ENCODE measurements at regions not wholly inside any gene's neighbourhood (a gene's known extent, or its start where the extent isn't known, plus 50 kb on each side); places are given as distances from the start of the nearest gene placed in this dataset.

DNA sequence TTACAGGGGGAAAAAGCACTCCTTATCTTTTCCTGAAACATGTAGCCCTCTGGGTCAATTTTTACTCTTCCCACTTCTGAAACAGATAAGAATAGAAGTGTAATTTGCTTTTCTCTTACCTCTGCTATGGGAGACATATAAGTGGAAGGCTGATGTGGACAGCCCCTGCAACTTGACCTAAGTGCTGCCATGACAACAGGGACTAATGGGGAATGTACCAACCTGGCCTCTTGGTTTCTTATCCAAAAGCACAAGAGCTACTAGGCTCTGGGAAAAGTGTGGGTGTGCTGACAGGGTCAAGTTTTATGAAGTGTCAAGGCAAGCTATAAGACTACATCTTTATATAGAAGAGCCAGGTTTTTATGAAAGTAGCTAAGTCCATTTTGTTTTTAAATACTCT is 1246.5 kb downstream of the OTOL1 start:
- Histone ChIP-seq H3K4me1 (ENCODE audit: control insufficient read depth, insufficient read depth, low read length) (no peaks in the 10 kb centered on the region), H3K9me3 (replicated peaks; ENCODE audit: control insufficient read depth, insufficient read depth, low read length) (no peaks in the 10 kb centered on the region), H3K27me3 (replicated peaks in 1 of 2; ENCODE audit: control insufficient read depth in 2 of 2, insufficient read depth in 2 of 2, low read length in 1 of 2) (no peaks in the 10 kb centered on the region), H3K4me3 (no peak overlapping the region), H3K9ac (ENCODE audit: control insufficient read depth, insufficient read depth, low read length) (no peak overlapping the region), H4K20me1 (ENCODE audit: control insufficient read depth, insufficient read depth) (no peaks in the 10 kb centered on the region), H3K4me2 (ENCODE audit: control insufficient read depth, insufficient read depth) (no peak overlapping the region), H2AFZ (ENCODE audit: control insufficient read depth, low read depth, low read length) (no peak overlapping the region), H3K27ac (ENCODE audit: control insufficient read depth, insufficient read depth) (no peak overlapping the region), H3K79me2 (ENCODE audit: control insufficient read depth, insufficient read depth, low read length) (no peaks in the 10 kb centered on the region), H3K36me3 (ENCODE audit: control insufficient read depth in 2 of 2, insufficient read depth in 2 of 2, low read length in 1 of 2) (no peaks in the 10 kb centered on the region)
- no TSS peak for BruUV-seq (replicated peaks)
- in situ Hi-C loops (cut with MboI) = no loop called here
- ATAC-seq = no peak
- CTCF ChIA-PET = no interaction called here
- POLR2A ChIA-PET = no interaction called here
- FAIRE-seq = no peak
- intact Hi-C loops (cut with micrococcal nuclease; ENCODE audit: unreplicated experiment) = no loop called here
- RAD21 ChIA-PET (ENCODE audit: unreplicated experiment) = no interaction called here
- TF ChIP-seq ZZZ3 (IDR thresholded peaks at IDR 0.05; ENCODE audit: control insufficient read depth, insufficient read length, low read depth) (no peak), EZH2 (IDR thresholded peaks at IDR 0.05; ENCODE audit: borderline replicate concordance, control insufficient read depth, low read depth, low read length) (no peak), ZNF217 (IDR thresholded peaks at IDR 0.05) (no peak), BRCA1 (IDR thresholded peaks at IDR 0.05; ENCODE audit: low read depth, low read length) (no peak), RUNX3 (IDR thresholded peaks at IDR 0.05; ENCODE audit: low read length) (no peak), ZNF24 (IDR thresholded peaks at IDR 0.05) (no peak), YY1 (IDR thresholded peaks at IDR 0.05; ENCODE audit: low read depth, low read length) (no peak), CBX3 (IDR thresholded peaks at IDR 0.05; ENCODE audit: borderline replicate concordance, low read depth) (no peak)
- SMC1A ChIA-PET (ENCODE audit: uncharacterized antibody, unreplicated experiment) = no interaction called here
- DNase-seq (ENCODE audit: low read depth, low spot score) = no peak

DNA sequence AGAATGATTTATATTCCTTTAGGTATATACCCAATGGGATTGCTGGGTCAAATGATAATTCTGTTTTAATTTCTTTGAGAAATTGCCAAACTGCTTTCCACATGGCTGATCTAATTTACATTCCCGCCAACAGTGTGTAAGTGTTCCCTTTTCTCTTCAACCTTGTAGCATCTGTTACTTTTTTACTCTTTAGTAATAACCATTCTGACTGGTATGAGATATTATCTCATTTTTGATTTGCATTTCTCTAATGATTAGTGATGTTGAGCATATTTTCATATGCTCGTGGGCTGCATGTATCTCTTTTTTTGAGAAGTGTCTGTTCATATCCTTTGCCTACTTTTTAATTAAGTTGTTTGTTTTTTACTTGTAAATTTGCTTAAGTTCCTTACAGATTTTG is 1264.2 kb downstream of the OTOL1 start:
- no peaks in the 10 kb centered on the region for H3K9me3 ChIP-seq (replicated peaks; ENCODE audit: control insufficient read depth, insufficient read depth, low read length)
- H3K4me3 ChIP-seq = no peak overlapping the region
- no peak for FAIRE-seq
- H3K36me3 ChIP-seq (ENCODE audit: control insufficient read depth in 2 of 2, insufficient read depth in 2 of 2, low read length in 1 of 2) = no peaks in the 10 kb centered on the region
- no peaks in the 10 kb centered on the region for H3K79me2 ChIP-seq (ENCODE audit: control insufficient read depth, insufficient read depth, low read length)
- intact Hi-C loops (cut with micrococcal nuclease; ENCODE audit: unreplicated experiment) = no loop called here
- no peak overlapping the region for H3K9ac ChIP-seq (ENCODE audit: control insufficient read depth, insufficient read depth, low read length)
- WGBS (ENCODE audit: insufficient coverage, insufficient replicate concordance, low lambda C conversion rate, missing lambda C conversion rate) = 13% methylated on average over 2 of the region's 2 CpGs
- DNase-seq (ENCODE audit: low read depth, low spot score) = no peak
- in situ Hi-C loops (cut with MboI) = no loop called here
- H3K27me3 ChIP-seq (replicated peaks in 1 of 2; ENCODE audit: control insufficient read depth in 2 of 2, insufficient read depth in 2 of 2, low read length in 1 of 2) = no peaks in the 10 kb centered on the region
- ChIA-PET RAD21 (ENCODE audit: unreplicated experiment) (no interaction called here), CTCF (no interaction called here), SMC1A (ENCODE audit: uncharacterized antibody, unreplicated experiment) (interaction anchor here (1.3 to 2.4 kb wide), 2 partner anchors 10 to 19 kb away, joined by 3 to 6 read pairs; no protein-coding TSS in a partner anchor), POLR2A (no interaction called here)
- BruUV-seq (replicated peaks) = no TSS peak
- H3K4me1 ChIP-seq (ENCODE audit: control insufficient read depth, insufficient read depth, low read length) = no peaks in the 10 kb centered on the region
- no peak overlapping the region for H3K4me2 ChIP-seq (ENCODE audit: control insufficient read depth, insufficient read depth)
- no peaks in the 10 kb centered on the region for H4K20me1 ChIP-seq (ENCODE audit: control insufficient read depth, insufficient read depth)
- no peak overlapping the region for H2AFZ ChIP-seq (ENCODE audit: control insufficient read depth, low read depth, low read length)
- no peak overlapping the region for H3K27ac ChIP-seq (ENCODE audit: control insufficient read depth, insufficient read depth)
- no peak for ATAC-seq
- TF ChIP-seq LARP7 (IDR thresholded peaks at IDR 0.05) (no peak), CHD4 (IDR thresholded peaks at IDR 0.05) (no peak), DPF2 (IDR thresholded peaks at IDR 0.05) (no peak), JUND (IDR thresholded peaks at IDR 0.05; ENCODE audit: low read depth, low read length) (no peak), RCOR1 (conservative IDR thresholded peaks at IDR 0.05; ENCODE audit: low read depth, low read length) (no peak), TCF12 (IDR thresholded peaks at IDR 0.05; ENCODE audit: low read depth, low read length) (no peak), SMAD1 (IDR thresholded peaks at IDR 0.05; ENCODE audit: low read depth, partially characterized antibody) (no peak)
- TF ChIP-seq, protein P1, sequence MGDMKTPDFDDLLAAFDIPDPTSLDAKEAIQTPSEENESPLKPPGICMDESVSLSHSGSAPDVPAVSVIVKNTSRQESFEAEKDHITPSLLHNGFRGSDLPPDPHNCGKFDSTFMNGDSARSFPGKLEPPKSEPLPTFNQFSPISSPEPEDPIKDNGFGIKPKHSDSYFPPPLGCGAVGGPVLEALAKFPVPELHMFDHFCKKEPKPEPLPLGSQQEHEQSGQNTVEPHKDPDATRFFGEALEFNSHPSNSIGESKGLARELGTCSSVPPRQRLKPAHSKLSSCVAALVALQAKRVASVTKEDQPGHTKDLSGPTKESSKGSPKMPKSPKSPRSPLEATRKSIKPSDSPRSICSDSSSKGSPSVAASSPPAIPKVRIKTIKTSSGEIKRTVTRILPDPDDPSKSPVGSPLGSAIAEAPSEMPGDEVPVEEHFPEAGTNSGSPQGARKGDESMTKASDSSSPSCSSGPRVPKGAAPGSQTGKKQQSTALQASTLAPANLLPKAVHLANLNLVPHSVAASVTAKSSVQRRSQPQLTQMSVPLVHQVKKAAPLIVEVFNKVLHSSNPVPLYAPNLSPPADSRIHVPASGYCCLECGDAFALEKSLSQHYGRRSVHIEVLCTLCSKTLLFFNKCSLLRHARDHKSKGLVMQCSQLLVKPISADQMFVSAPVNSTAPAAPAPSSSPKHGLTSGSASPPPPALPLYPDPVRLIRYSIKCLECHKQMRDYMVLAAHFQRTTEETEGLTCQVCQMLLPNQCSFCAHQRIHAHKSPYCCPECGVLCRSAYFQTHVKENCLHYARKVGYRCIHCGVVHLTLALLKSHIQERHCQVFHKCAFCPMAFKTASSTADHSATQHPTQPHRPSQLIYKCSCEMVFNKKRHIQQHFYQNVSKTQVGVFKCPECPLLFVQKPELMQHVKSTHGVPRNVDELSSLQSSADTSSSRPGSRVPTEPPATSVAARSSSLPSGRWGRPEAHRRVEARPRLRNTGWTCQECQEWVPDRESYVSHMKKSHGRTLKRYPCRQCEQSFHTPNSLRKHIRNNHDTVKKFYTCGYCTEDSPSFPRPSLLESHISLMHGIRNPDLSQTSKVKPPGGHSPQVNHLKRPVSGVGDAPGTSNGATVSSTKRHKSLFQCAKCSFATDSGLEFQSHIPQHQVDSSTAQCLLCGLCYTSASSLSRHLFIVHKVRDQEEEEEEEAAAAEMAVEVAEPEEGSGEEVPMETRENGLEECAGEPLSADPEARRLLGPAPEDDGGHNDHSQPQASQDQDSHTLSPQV (IDR thresholded peaks at IDR 0.05) = no peak
